ENCODE measurements at regions not wholly inside any gene's neighbourhood (a gene's known extent, or its start where the extent isn't known, plus 50 kb on each side); places are given as distances from the start of the nearest gene placed in this dataset.

DNA sequence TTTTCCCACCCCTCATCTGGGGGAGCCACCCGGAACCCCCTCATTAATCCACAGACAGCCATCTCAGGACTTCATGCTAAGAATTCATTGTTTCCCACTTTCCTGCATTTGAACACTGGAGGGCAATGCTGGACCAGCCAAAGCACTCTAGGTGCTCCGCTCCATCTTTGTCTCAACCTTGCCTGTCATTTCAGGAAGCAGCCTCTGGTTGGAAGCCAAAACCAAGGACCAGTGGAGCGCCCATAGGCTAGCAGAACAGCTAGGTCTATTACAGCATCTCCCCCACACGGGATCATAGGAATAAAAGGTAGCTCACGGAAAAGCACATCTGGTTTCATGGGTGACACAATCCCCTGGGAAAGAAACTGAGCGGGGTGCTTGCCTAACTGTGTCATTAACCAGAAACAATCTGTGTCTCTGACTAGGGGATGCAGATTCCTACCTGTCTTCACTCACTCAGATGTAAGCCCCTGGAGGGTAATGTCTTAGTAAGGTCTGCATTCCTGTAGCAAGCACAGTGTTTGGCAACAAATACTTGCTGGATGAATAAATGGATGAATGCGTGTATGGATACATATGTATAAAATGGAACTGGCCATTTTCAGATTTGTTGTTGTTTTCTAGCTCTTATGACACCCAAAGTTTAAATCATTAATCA lies 197.0 kb downstream of the DAD1 start:
- TF ChIP-seq, protein P1, sequence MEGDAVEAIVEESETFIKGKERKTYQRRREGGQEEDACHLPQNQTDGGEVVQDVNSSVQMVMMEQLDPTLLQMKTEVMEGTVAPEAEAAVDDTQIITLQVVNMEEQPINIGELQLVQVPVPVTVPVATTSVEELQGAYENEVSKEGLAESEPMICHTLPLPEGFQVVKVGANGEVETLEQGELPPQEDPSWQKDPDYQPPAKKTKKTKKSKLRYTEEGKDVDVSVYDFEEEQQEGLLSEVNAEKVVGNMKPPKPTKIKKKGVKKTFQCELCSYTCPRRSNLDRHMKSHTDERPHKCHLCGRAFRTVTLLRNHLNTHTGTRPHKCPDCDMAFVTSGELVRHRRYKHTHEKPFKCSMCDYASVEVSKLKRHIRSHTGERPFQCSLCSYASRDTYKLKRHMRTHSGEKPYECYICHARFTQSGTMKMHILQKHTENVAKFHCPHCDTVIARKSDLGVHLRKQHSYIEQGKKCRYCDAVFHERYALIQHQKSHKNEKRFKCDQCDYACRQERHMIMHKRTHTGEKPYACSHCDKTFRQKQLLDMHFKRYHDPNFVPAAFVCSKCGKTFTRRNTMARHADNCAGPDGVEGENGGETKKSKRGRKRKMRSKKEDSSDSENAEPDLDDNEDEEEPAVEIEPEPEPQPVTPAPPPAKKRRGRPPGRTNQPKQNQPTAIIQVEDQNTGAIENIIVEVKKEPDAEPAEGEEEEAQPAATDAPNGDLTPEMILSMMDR (IDR thresholded peaks at IDR 0.05) = peak in 5 of 6 experiments; percentile 55 to 81 (median 68)
- TF ChIP-seq POLR2A (IDR thresholded peaks at IDR 0.05) = no peak
